DND-41 (cell line): ENCODE measurements at regions not wholly inside any gene's neighbourhood (a gene's known extent, or its start where the extent isn't known, plus 50 kb on each side); places are given as distances from the start of the nearest gene placed in this dataset.

Experiments
- ATAC-seq: fragments of 200-7000 bp; cut with Tn5 transposase; 3 replicates; pipeline ENCODE4 v1.9.1; 2021; ENCODE audit warnings: low read depth; ENCODE audit not compliant: insufficient read depth
- DNase-seq: peaks from one replicate; pipeline ENCODE4 v3.0.0-alpha.2; 2020
- H2AFZ ChIP-seq: 2 replicates; pipeline ENCODE4 v1.6.0; 2012; ENCODE audit warnings: low read depth, low read length
- H3K27ac ChIP-seq: 2 replicates; pipeline ENCODE4 v1.5.1; 2012; ENCODE audit warnings: low read length, inconsistent platforms
- H3K27me3 ChIP-seq: fragments of 200-600 bp; sonication (generic); 2 replicates; pipeline ENCODE4 v1.6.0; 2012; ENCODE audit warnings: low read length, mild to moderate bottlenecking, inconsistent platforms; ENCODE audit not compliant: insufficient read depth, poor library complexity
- H3K36me3 ChIP-seq: 2 replicates; pipeline ENCODE4 v1.5.1; 2012; ENCODE audit warnings: low read length, inconsistent platforms; ENCODE audit not compliant: insufficient read depth
- H3K4me1 ChIP-seq: 2 replicates; pipeline ENCODE4 v1.5.1; 2012; ENCODE audit warnings: mild to moderate bottlenecking, low read length; ENCODE audit not compliant: insufficient read depth
- H3K4me2 ChIP-seq: 2 replicates; pipeline ENCODE4 v1.6.0; 2012; ENCODE audit warnings: mild to moderate bottlenecking, moderate library complexity, low read length, inconsistent platforms; ENCODE audit not compliant: insufficient read depth
- H3K4me3 ChIP-seq, 2 experiments: fragments of 200-600 bp in 1 of 2; shearing (Covaris generic) in 1 of 2; 2 replicates each; pipeline ENCODE4 v1.5.1; 2012 to 2016; ENCODE audit warnings: inconsistent platforms in 2 of 2, low read length in 2 of 2, mild to moderate bottlenecking in 2 of 2, low read depth in 1 of 2, moderate library complexity in 1 of 2
- H3K79me2 ChIP-seq: 2 replicates; pipeline ENCODE4 v1.6.0; 2012; ENCODE audit warnings: low read length, inconsistent platforms; ENCODE audit not compliant: insufficient read depth
- H3K9ac ChIP-seq: 2 replicates; pipeline ENCODE4 v1.6.0; 2012; ENCODE audit warnings: low read depth, mild to moderate bottlenecking, inconsistent platforms, low read length, moderate library complexity
- H3K9me3 ChIP-seq: 2 replicates; pipeline ENCODE4 v1.5.1; 2012; ENCODE audit warnings: low read length, moderate library complexity, mild to moderate bottlenecking, inconsistent platforms; ENCODE audit not compliant: insufficient read depth, severe bottlenecking
- H4K20me1 ChIP-seq: 2 replicates; pipeline ENCODE4 v1.6.0; 2012; ENCODE audit warnings: low read length; ENCODE audit not compliant: insufficient read depth
- CTCF ChIP-seq: IDR thresholded peaks from 2 replicates; pipeline ENCODE4 v1.5.1; 2012; ENCODE audit warnings: borderline replicate concordance, low read length, moderate library complexity, mild to moderate bottlenecking; ENCODE audit not compliant: poor library complexity, severe bottlenecking; ENCODE audit errors: extremely low read depth
- EZH2 ChIP-seq: IDR thresholded peaks from 3 replicates; pipeline ENCODE4 v1.6.1; 2012; ENCODE audit warnings: borderline replicate concordance, low read depth, mild to moderate bottlenecking, moderate library complexity, low read length, inconsistent platforms; ENCODE audit not compliant: severe bottlenecking

GRCh38 chr1:82264802-82265201 is 464.1 kb downstream of the ADGRL2 start:
- DNase-seq, result no peak
- Histone ChIP-seq H3K4me2 (no peak overlapping the region), H3K27me3 (no peaks in the 10 kb centered on the region), H2AFZ (no peak overlapping the region), H3K36me3 (no peaks in the 10 kb centered on the region), H3K4me3 (no peak overlapping the region), H3K9me3 (no peaks in the 10 kb centered on the region), H3K9ac (no peak overlapping the region), H3K4me1 (no peaks in the 10 kb centered on the region), H4K20me1 (no peaks in the 10 kb centered on the region), H3K79me2 (no peaks in the 10 kb centered on the region), H3K27ac (no peak overlapping the region)
- TF ChIP-seq EZH2 (no peak), CTCF (no peak)
- ATAC-seq, result no peak

- DNase-seq (no peak), ATAC-seq (no peak)
- Histone ChIP-seq H3K9me3 (no peaks in the 10 kb centered on the region), H2AFZ (no peak overlapping the region), H3K79me2 (no peaks in the 10 kb centered on the region), H3K4me1 (no peaks in the 10 kb centered on the region), H3K36me3 (no peaks in the 10 kb centered on the region), H4K20me1 (no peaks in the 10 kb centered on the region), H3K27ac (no peak overlapping the region), H3K27me3 (no peaks in the 10 kb centered on the region), H3K4me2 (no peak overlapping the region), H3K9ac (no peak overlapping the region), H3K4me3 (no peak overlapping the region)
- TF ChIP-seq CTCF (no peak), EZH2 (no peak)
Measured at GRCh38 chr1:82263396-82263795, 462.7 kb downstream of the ADGRL2 start.

- H3K9me3 ChIP-seq, result no peaks in the 10 kb centered on the region
- H3K79me2 ChIP-seq, result no peaks in the 10 kb centered on the region
- no peaks in the 10 kb centered on the region for H4K20me1 ChIP-seq
- DNase-seq (no peak), ATAC-seq (no peak)
- H3K4me3 ChIP-seq, result no peak overlapping the region
- no peaks in the 10 kb centered on the region for H3K4me1 ChIP-seq
- H3K4me2 ChIP-seq, result no peak overlapping the region
- no peak overlapping the region for H3K27ac ChIP-seq
- TF ChIP-seq EZH2, result no peak
- TF ChIP-seq CTCF, result no peak
- no peak overlapping the region for H2AFZ ChIP-seq
- no peaks in the 10 kb centered on the region for H3K36me3 ChIP-seq
- no peaks in the 10 kb centered on the region for H3K27me3 ChIP-seq
- no peak overlapping the region for H3K9ac ChIP-seq
Measured at GRCh38 chr1:82260666-82261065, 459.9 kb downstream of the ADGRL2 start.

- ATAC-seq, result no peak
- TF ChIP-seq EZH2, result no peak
- TF ChIP-seq CTCF, result no peak
- Histone ChIP-seq H3K36me3 (no peaks in the 10 kb centered on the region), H3K4me1 (no peaks in the 10 kb centered on the region), H3K27ac (no peak overlapping the region), H2AFZ (no peak overlapping the region), H3K79me2 (no peaks in the 10 kb centered on the region), H3K4me2 (no peak overlapping the region), H3K9ac (no peak overlapping the region), H3K4me3 (no peak overlapping the region), H3K27me3 (no peaks in the 10 kb centered on the region), H4K20me1 (no peaks in the 10 kb centered on the region), H3K9me3 (no peaks in the 10 kb centered on the region)
- no peak for DNase-seq
Measured at GRCh38 chr1:82260051-82260450, 459.3 kb downstream of the ADGRL2 start.
